Mesenchymal stem cell (in vitro differentiated cells and primary cell): ENCODE measurements at regions not wholly inside any gene's neighbourhood (a gene's known extent, or its start where the extent isn't known, plus 50 kb on each side); places are given as distances from the start of the nearest gene placed in this dataset.

Source experiments
- DNase-seq: peaks from one replicate; pipeline ENCODE4 v3.0.0-alpha.2; 2013
- H2AFZ ChIP-seq: one replicate; pipeline ENCODE4 v1.6.1; 2013; ENCODE audit warnings: low read depth, mild to moderate bottlenecking, control low read depth, inconsistent platforms, low read length, moderate library complexity
- H2AK5ac ChIP-seq: 2 replicates; pipeline ENCODE4 v1.6.1; 2013; ENCODE audit warnings: low read length, moderate library complexity, mild to moderate bottlenecking, inconsistent platforms; ENCODE audit not compliant: severe bottlenecking
- H2BK120ac ChIP-seq: one replicate; pipeline ENCODE4 v1.6.1; 2013; ENCODE audit warnings: low read depth, mild to moderate bottlenecking, inconsistent platforms, low read length, moderate library complexity
- H2BK12ac ChIP-seq, 2 experiments: one replicate each; pipeline ENCODE4 v1.6.1; 2013; ENCODE audit warnings: inconsistent platforms in 2 of 2, low read length in 2 of 2, mild to moderate bottlenecking in 2 of 2, moderate library complexity in 2 of 2, control low read depth in 1 of 2
- H2BK15ac ChIP-seq: one replicate; pipeline ENCODE4 v1.6.1; 2013; ENCODE audit warnings: mild to moderate bottlenecking, low read depth, inconsistent platforms; ENCODE audit not compliant: poor library complexity, severe bottlenecking
- H2BK5ac ChIP-seq: 2 replicates; pipeline ENCODE4 v1.6.1; 2013; ENCODE audit warnings: low read depth, mild to moderate bottlenecking, low read length, control low read depth, inconsistent platforms; ENCODE audit not compliant: poor library complexity, severe bottlenecking
- H3K14ac ChIP-seq, 2 experiments: one replicate each; pipeline ENCODE4 v1.6.1; 2013; ENCODE audit warnings: inconsistent platforms in 2 of 2, low read length in 2 of 2, control low read depth in 1 of 2, mild to moderate bottlenecking in 1 of 2, moderate library complexity in 1 of 2
- H3K18ac ChIP-seq, 2 experiments: one replicate each; pipeline ENCODE4 v1.6.1; 2013; ENCODE audit warnings: inconsistent platforms in 2 of 2, low read length in 2 of 2, control low read depth in 1 of 2, low read depth in 1 of 2, mild to moderate bottlenecking in 1 of 2
- H3K23ac ChIP-seq, 2 experiments: one replicate each; pipeline ENCODE4 v1.6.1; 2013; ENCODE audit warnings: inconsistent platforms in 2 of 2, low read length in 2 of 2, mild to moderate bottlenecking in 2 of 2, moderate library complexity in 2 of 2, control low read depth in 1 of 2
- H3K27ac ChIP-seq: 2 replicates; pipeline ENCODE4 v1.5.1; 2013; ENCODE audit warnings: mild to moderate bottlenecking, moderate library complexity, low read length, control low read depth, inconsistent platforms; ENCODE audit not compliant: poor library complexity, severe bottlenecking
- H3K27me3 ChIP-seq, 2 experiments: 2 replicates each; pipeline versions ENCODE4 v1.6.1 to v1.7.0; 2013; ENCODE audit warnings: low read length in 2 of 2, mild to moderate bottlenecking in 2 of 2, moderate library complexity in 2 of 2, control low read depth in 1 of 2, inconsistent platforms in 1 of 2; ENCODE audit not compliant: control insufficient read depth in 1 of 2, insufficient read depth in 1 of 2
- H3K36me3 ChIP-seq, 2 experiments: 2 replicates each; pipeline versions ENCODE4 v1.6.1 to v1.7.0; 2013; ENCODE audit warnings: low read length in 2 of 2, control low read depth in 1 of 2, inconsistent platforms in 1 of 2, low read depth in 1 of 2, mild to moderate bottlenecking in 1 of 2; ENCODE audit not compliant: insufficient read depth in 2 of 2, control insufficient read depth in 1 of 2
- H3K4ac ChIP-seq, 2 experiments: one replicate each; pipeline ENCODE4 v1.6.1; 2013; ENCODE audit warnings: inconsistent platforms in 2 of 2, low read length in 2 of 2, mild to moderate bottlenecking in 2 of 2, moderate library complexity in 2 of 2, control low read depth in 1 of 2, low read depth in 1 of 2
- H3K4me1 ChIP-seq: 2 replicates; pipeline ENCODE4 v1.6.1; 2013; ENCODE audit warnings: low read depth, low read length, control low read depth; ENCODE audit not compliant: control insufficient read depth, insufficient read depth
- H3K4me2 ChIP-seq: 2 replicates; pipeline ENCODE4 v1.6.1; 2013; ENCODE audit warnings: low read length, mild to moderate bottlenecking, inconsistent platforms; ENCODE audit not compliant: poor library complexity, severe bottlenecking
- H3K4me3 ChIP-seq, 2 experiments: 2 replicates each; pipeline versions ENCODE4 v1.5.1 to v1.7.0; 2013; ENCODE audit warnings: low read length in 2 of 2, mild to moderate bottlenecking in 2 of 2, control low read depth in 1 of 2, low read depth in 1 of 2; ENCODE audit not compliant: insufficient read depth in 1 of 2
- H3K79me1 ChIP-seq: replicated peaks from 2 replicates; pipeline ENCODE4 v1.6.1; 2013; ENCODE audit warnings: mild to moderate bottlenecking, control low read depth, low read length, inconsistent platforms; ENCODE audit not compliant: poor library complexity, severe bottlenecking
- H3K9ac ChIP-seq: 2 replicates; pipeline ENCODE4 v1.7.0; 2013; ENCODE audit warnings: mild to moderate bottlenecking, low read length, moderate library complexity
- H3K9me3 ChIP-seq: 2 replicates; pipeline ENCODE4 v1.7.0; 2013; ENCODE audit warnings: mild to moderate bottlenecking, low read length; ENCODE audit not compliant: control insufficient read depth
- H4K8ac ChIP-seq: one replicate; pipeline ENCODE4 v1.6.1; 2013; ENCODE audit warnings: inconsistent platforms, mild to moderate bottlenecking, low read length, moderate library complexity
- H4K91ac ChIP-seq: one replicate; pipeline ENCODE4 v1.6.1; 2013; ENCODE audit warnings: mild to moderate bottlenecking, low read length, inconsistent platforms
- WGBS: methylation state at CpG from one replicate; pipeline ENCODE4 v1.1.7; 2013; ENCODE audit warnings: mixed read lengths; 5-methylcytosine and 5-hydroxymethylcytosine counted together

- Histone ChIP-seq H2AK5ac (no peak overlapping the region), H3K4me1 (no peaks in the 10 kb centered on the region), H3K36me3 (no peaks in the 10 kb centered on the region), H4K8ac (no peak overlapping the region), H3K23ac (no peak overlapping the region), H2BK5ac (no peak overlapping the region), H2AFZ (no peak overlapping the region), H3K4ac (no peak overlapping the region), H3K9me3 (no peaks in the 10 kb centered on the region), H4K91ac (no peak overlapping the region), H3K14ac (peak overlapping the region in 1 of 2 experiments; percentile 82), H3K4me3 (no peak overlapping the region), H3K4me2 (no peak overlapping the region), H2BK120ac (no peak overlapping the region), H3K18ac (no peak overlapping the region), H2BK15ac (no peak overlapping the region), H3K27me3 (no peaks in the 10 kb centered on the region), H3K9ac (no peak overlapping the region), H3K79me1 (no peaks in the 10 kb centered on the region), H3K27ac (no peak overlapping the region), H2BK12ac (no peak overlapping the region)
- DNase-seq: no peak
- 100% methylated on average over 4 of the region's 4 CpGs for WGBS
Measured at GRCh38 chr18:29737620-29738019, 1304.9 kb downstream of the DSC3 start.

- 84% methylated on average over 2 of the region's 3 CpGs for WGBS
Measured at GRCh38 chr18:29737190-29737589, 1305.4 kb downstream of the DSC3 start.

GRCh38 chr18:29730073-29730472 lies 1312.5 kb downstream of the DSC3 start:
- Histone ChIP-seq H3K18ac (no peak overlapping the region), H2BK12ac (no peak overlapping the region), H2BK15ac (no peak overlapping the region), H3K27me3 (no peaks in the 10 kb centered on the region), H4K91ac (no peak overlapping the region), H3K79me1 (no peaks in the 10 kb centered on the region), H3K4me2 (no peak overlapping the region), H3K4me1 (no peaks in the 10 kb centered on the region), H3K23ac (no peak overlapping the region), H3K14ac (no peak overlapping the region), H3K36me3 (no peaks in the 10 kb centered on the region), H2AFZ (no peak overlapping the region), H4K8ac (no peak overlapping the region), H3K4ac (no peak overlapping the region), H3K27ac (no peak overlapping the region), H2AK5ac (no peak overlapping the region), H3K4me3 (no peak overlapping the region), H2BK5ac (no peak overlapping the region), H3K9ac (no peak overlapping the region), H2BK120ac (no peak overlapping the region), H3K9me3 (peaks cover 30% of the 10 kb centered on the region)
- DNase-seq: no peak
- WGBS: 100% methylated on average over 3 of the region's 4 CpGs

More at GRCh38 chr18:29737190-29737589, 1305.4 kb downstream of the DSC3 start:
- Histone ChIP-seq H3K79me1 (no peaks in the 10 kb centered on the region), H2BK120ac (no peak overlapping the region), H2AFZ (no peak overlapping the region), H3K4me1 (no peaks in the 10 kb centered on the region), H2AK5ac (no peak overlapping the region), H4K91ac (no peak overlapping the region), H3K23ac (no peak overlapping the region), H3K4me3 (no peak overlapping the region), H2BK12ac (no peak overlapping the region), H2BK5ac (no peak overlapping the region), H3K36me3 (no peaks in the 10 kb centered on the region), H4K8ac (no peak overlapping the region), H3K18ac (no peak overlapping the region), H3K4me2 (no peak overlapping the region), H3K4ac (no peak overlapping the region), H2BK15ac (no peak overlapping the region), H3K27ac (no peak overlapping the region), H3K9ac (no peak overlapping the region), H3K9me3 (no peaks in the 10 kb centered on the region), H3K27me3 (no peaks in the 10 kb centered on the region), H3K14ac (peak overlapping the region in 1 of 2 experiments; percentile 82)
- no peak for DNase-seq

- no peak overlapping the region for H3K14ac ChIP-seq
Measured at GRCh38 chr18:29726646-29727045, 1315.9 kb downstream of the DSC3 start.

More at GRCh38 chr18:29726646-29727045, 1315.9 kb downstream of the DSC3 start:
- Histone ChIP-seq H3K27me3 (no peaks in the 10 kb centered on the region), H2BK15ac (no peak overlapping the region), H2AFZ (no peak overlapping the region), H3K9me3 (peaks cover 33% of the 10 kb centered on the region), H2BK120ac (no peak overlapping the region), H3K18ac (no peak overlapping the region), H4K91ac (no peak overlapping the region), H2AK5ac (no peak overlapping the region), H3K4me2 (no peak overlapping the region), H3K79me1 (no peaks in the 10 kb centered on the region), H3K23ac (no peak overlapping the region), H3K4ac (no peak overlapping the region), H2BK5ac (no peak overlapping the region), H3K4me1 (no peaks in the 10 kb centered on the region), H4K8ac (no peak overlapping the region), H3K36me3 (no peaks in the 10 kb centered on the region), H3K9ac (no peak overlapping the region), H2BK12ac (no peak overlapping the region), H3K4me3 (no peak overlapping the region), H3K27ac (no peak overlapping the region)
- WGBS: 80% methylated on average over 1 of the region's 2 CpGs
- no peak for DNase-seq
